Sigmoid colon (tissue), 4 donors: ENCODE measurements at regions not wholly inside any gene's neighbourhood (a gene's known extent, or its start where the extent isn't known, plus 50 kb on each side); places are given as distances from the start of the nearest gene placed in this dataset.

Experiments
- CTCF ChIP-seq, 4 experiments: fragments of 450-650 bp in 3 of 4; fragments of 200-600 bp in 1 of 4; IDR thresholded peaks; one replicate each; pipeline ENCODE4 v1.5.1; 2016 to 2019; ENCODE audit warnings: antibody characterized with exemption in 4 of 4, mild to moderate bottlenecking in 3 of 4, moderate library complexity in 2 of 4
- EP300 ChIP-seq, 4 donors: sonication (generic); formaldehyde crosslinking; IDR thresholded peaks; one replicate each; pipeline ENCODE4 v1.6.1; 2017; ENCODE audit warnings: antibody characterized with exemption in 4 of 4
- POLR2A ChIP-seq, 2 donors: fragments of 450-650 bp; IDR thresholded peaks; one replicate each; pipeline ENCODE4 v1.6.1; 2016; ENCODE audit warnings: antibody characterized with exemption in 2 of 2, mild to moderate bottlenecking in 2 of 2, moderate library complexity in 2 of 2

- TF ChIP-seq CTCF (IDR thresholded peaks at IDR 0.05), result no peak
- no peak for TF ChIP-seq EP300 (IDR thresholded peaks at IDR 0.05)
- no peak for TF ChIP-seq POLR2A (IDR thresholded peaks at IDR 0.05)
Observed at GRCh38 chr4:94000559-94000958, 172.0 kb downstream of the ATOH1 start.
